GM03348 (cell line): ENCODE measurements at regions not wholly inside any gene's neighbourhood (a gene's known extent, or its start where the extent isn't known, plus 50 kb on each side); places are given as distances from the start of the nearest gene placed in this dataset.
"Not testable (repeated sequence)": the region's sequence is repeated elsewhere in the genome, so short reads cannot be mapped to it uniquely, and the experiment has no call there.

ENCODE experiments used
- DNase-seq: peaks from one replicate; pipeline ENCODE4 v3.0.0; 2012; ENCODE audit warnings: low spot score

DNA sequence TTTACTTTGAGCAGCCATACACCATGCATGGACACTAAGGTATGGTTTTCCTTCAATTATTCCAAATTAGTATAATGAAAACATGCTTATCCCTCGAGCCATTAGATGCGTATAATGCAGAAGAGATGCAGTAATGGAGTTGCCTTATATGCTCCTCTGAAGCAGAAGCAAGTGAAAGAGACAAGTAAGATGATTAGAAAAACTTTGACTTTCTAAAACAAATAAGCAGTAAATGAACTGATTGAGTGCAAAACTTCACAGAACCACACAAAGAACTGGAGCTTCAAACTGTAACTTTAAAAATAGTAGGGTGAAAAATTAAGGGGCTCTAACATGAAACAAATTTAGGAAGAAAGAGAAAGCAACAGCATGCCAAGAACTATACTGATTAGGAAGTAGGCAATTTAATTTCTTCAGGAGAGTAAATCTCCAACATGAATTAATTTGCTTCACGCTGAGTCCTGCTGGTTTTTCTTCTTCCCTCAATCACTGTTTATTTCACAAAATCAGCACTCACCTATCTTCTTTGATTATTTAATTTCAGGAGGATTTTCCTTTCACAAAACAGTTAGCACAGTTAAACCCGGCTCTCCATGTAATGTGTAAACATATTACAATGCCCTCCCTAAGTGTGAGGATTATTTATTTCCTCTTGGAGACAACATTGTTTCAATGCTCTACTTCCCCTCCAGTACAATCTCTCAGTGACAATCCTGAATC lies 90.3 kb upstream of the PAM start:
- no peak for DNase-seq

DNA sequence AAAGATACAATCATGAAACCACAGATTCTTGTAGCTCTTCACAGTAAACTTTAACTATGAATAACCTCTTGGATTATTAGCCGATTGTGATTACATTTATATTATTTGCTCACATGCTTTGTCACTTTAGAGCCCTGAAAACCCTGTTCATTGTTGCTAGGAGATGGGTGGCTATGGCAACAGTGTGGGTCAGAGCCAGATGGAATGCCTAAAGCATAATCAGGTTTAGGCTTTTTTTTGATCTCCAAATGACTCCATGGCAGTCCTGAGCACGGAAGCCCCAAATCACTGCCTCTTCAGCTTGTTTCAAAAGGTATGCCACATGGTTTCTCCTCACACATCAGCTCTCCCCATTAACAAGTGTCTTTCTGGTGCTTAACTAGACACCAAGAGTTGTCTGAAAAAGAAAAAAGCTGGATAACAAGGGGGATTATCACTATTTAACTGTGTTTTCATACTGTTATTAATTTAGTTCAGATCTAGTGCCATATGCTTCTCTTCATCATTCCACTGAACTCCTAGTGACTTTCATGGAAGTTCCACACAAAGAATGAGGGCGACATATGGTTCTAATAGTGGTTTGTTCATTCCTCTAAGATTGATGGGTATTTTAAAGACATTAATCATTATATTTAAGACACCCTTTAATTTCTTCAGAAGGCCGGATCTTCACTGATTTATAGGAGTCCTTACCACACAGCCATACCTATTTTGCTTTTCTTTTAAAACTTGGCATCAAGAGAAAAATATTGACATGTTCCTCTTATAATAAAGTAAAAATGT lies 88.8 kb upstream of the PAM start:
- peak; percentile 39 for DNase-seq

DNA sequence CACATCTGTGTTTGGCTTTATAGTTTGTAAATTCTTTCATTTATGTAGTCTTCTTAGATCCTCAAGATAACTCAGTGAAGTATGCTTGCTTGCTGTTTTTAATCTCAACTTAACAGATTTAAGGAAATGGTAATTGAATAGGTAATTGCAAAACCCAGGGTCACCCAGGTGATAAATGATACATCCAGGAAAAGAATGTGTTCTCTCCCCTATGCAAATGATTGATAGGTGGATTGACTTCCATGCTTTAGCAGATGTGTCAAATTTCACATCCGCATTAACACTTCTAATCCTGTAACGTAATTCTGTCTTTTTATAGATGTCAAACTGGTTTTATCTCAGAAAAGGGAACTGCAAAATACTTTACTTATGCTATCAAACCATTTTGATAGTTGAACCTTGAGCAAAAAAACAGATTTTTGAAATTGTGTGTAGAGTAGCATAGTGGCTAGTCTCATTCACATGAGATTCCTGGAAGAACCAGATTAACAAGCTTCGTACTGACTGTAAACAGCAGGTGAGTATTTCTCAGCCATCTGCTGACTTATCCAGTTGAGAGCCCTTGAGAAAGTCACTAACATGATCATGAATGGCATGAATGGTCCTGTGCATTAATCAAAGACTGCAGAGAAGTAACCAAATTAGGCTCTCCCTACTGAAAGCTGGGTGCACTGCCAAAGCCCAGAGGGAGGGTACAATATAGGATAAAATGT lies 86.7 kb upstream of the PAM start:
- no peak for DNase-seq

DNA sequence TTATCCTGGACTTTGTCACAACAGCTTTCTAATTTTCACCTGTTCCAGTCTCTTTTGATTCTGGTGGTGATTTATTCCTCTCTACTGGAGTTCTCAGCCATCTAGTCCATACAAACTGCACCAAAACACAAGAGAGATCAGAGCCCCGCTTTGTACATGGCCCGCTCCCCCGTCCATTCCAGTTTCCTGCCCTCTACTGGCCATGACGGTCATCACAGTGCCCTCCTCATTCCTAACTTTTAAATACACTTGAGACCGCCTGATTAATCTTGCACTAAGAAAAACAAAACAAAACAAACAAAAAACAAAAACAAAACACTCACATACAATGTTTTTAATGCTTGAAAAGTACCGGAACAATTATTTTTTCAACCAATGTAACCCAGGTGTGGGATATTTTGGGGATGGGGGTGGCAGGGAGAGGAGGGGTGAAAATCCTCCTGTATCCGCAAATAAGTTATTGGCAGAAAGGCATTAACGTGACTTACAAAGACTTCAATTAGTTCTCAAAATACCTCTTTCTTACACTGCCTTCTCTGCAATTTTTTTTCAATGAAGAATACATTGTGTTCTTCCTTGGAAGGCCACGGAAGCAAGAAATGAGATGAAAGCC lies 84.8 kb upstream of the PAM start:
- DNase-seq, result peak; percentile 56

DNA sequence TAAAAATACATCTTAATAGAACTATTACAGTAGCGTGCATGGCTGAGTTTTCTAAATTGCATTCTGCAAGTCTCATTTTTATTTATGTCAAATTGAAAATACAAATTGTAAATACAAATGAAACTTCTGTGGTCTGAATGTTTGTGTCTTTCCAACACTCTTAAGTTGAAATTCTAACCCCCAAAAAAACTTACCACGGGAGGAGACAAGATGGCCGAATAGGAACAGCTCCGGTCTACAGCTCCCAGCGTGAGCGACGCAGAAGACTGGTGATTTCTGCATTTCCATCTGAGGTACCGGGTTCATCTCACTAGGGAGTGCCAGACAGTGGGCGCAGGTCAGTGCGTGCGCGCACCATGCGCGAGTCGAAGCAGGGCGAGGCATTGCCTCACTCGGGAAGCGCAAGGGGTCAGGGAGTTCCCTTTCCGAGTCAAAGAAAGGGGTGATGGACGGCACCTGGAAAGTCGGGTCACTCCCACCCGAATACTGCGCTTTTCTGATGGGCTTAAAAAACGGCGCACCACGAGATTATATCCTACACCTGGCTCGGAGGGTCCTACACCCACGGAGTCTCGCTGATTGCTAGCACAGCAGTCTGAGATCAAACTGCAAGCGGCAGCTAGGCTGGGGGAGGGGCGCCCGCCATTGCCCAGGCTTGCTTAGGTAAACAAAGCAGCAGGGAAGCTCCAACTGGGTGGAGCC lies 83.9 kb upstream of the PAM start:
- DNase-seq, result not testable (repeated sequence)

DNA sequence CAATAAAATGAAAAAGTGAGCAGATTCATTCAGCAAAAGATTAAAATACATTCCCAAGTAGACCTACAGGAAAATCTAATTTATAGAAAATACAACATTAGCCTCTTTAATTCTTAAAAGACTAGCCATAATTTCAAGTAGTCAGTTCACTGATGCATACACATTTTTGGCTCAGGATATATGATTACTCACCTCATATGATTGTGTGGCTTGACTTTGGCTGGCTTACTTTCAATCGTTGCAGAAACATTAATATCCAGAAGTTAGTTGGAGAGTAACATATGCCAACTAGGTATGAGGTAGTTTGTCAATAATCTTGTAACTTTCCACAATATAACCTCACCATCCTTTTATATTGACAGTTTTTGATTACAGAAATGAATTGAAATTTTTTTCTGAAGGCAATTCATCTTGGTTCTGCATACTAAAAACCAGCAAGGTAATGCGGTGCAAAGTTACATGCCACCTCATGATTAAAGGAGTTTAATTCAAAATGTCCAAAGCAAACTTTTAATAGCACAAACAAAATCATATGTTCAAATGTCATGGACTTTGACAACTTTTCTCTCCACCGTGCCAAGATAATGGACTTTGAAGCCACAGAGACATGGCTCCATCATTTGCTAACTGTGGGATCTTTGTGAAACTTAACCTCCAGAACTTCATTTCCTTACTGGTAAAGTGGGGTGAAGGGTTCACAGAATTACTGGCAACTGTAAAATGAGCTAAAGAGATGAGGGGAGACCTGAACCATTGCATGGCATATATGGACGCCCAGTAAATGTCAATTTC lies 76.6 kb upstream of the PAM start:
- DNase-seq, result peak; percentile 51

DNA sequence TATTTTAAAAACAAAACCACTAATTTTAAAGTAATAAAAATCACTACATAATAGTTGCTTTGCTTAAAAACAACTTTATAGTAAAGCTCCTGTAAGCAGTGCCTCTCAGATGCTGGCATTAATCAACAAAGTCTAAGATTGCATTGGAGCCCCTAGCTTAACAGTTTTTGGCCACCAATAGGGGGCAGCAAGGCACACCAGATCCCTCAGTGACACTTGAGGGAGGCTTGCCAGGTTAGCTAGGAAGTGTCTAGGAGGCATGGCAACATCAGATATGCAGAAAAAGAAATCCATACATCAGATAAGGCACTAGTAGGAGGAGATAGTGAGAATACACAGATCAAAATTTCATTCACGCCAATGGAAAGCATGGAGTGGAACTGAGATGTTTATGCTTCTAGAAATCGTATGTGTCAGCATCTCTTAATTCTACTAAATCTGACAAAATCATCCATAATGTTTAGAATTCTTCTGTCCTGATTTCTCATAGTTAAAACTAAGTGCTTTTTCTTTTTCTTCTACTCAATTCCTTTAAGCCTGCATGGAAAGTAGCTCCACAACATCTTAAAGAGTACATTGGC lies 73.6 kb upstream of the PAM start:
- DNase-seq, result peak; percentile 71

DNA sequence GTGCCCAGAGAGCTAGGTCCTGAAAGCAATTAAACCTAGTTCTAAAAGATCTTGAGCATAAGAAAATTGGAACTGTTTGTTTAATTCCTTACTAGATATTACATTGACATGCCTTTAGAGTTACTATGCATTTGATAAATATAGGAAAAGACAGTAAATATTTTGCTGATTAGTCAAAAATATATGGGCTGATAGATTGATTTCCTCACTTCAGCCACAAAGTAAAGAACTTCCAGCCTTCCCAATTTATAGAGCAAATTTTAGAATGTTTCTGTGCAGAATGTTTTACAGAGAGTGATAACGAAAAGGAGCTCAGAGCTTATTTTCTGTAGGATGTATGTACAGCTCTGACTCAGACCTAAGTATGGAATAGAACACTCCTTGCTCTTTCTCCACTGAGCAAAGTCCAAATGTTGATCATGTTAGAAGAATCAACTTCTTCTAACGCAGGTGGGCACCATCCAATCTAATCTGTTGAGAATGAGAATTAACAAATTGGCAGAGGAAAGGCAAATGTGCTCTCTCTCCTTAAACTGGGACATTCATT lies 72.9 kb upstream of the PAM start:
- no peak for DNase-seq

DNA sequence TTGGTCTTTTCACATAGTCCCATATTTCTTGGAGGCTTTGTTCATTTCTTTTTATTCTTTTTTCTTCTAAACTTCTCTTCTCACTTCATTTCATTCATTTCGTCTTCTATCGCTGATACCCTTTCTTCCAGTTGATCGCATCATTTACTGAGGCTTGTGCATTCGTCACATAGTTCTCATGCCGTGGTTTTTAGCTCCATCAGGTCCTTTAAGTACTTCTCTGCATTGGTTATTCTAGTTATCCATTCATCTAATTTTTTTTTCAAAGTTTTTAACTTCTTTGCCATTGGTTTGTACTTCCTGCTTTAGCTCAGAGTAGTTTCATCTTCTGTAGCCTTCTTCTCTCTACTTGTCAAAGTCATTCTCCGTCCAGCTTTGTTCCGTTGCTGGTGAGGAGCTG lies 67.0 kb upstream of the PAM start:
- not testable (repeated sequence) for DNase-seq

DNA sequence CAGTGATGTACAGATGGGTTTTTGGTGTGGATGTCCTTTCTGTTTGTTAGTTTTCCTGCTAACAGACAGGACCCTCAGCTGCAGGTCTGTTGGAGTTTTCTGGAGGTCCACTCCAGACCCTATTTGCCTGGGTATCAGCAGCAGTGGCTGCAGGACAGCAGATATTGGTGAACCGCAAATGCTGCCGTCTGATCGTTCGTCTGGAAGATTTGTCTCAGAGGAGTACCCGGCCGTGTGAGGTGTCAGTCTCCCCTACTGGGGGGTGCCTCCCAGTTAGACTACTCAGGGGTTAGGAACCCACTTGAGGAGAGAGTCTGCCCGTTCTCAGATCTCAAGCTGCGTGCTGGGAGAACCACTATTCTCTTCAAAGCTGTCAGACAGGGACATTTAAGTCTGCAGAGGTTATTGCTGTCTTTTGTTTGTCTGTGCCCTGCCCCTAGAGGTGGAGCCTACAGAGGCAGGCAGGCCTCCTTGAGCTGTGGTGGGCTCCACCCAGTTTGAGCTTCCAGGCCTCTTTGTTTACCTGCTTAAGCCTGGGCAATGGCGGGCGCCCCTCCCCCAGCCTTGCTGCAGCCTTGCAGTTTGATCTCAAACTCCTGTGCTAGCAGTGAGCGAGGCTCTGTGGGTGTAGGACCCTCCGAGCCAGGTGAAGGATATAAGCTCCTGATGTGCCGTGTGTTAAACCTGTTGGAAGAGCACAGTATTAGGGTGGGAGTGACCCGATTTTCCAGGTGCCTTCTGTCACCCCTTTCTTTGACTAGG lies 66.3 kb upstream of the PAM start:
- DNase-seq, result not testable (repeated sequence)

DNA sequence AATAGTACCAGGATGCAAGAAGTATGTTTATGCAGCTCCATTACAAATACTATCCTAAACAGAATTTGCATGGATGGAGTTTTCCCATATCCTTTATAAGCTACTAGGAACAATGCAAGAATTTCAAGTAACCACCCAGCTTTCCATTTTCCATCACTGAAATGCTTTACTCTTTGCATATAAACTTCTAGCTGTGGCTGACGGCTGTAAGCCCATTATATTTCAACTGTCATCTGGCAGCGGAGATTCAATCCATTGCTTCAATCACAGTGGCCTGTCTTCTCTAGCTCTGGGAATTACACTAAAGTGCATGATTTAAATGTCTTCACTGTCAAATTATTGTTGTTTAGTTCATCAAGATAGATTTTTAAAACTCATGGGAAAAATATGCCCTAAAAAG lies 64.2 kb upstream of the PAM start:
- no peak for DNase-seq

DNA sequence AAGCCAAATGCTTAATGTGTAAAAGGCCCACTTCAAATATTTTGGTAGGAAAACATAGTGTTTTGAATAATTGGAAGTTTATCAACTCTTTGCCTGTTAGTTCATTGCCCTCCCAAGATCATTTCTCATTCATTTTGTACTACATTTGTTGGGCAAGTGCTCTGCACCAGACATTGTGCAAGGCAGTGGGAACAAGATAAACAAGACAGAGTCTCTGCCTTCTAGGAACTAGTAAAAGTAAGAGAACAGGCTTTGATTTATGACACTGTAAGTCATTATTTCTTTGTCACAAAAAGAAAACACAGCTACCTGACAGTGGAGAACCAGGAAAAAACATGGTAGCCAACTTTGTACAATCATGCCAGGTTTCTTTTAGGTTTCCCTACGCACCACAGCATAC lies 63.7 kb upstream of the PAM start:
- no peak for DNase-seq

DNA sequence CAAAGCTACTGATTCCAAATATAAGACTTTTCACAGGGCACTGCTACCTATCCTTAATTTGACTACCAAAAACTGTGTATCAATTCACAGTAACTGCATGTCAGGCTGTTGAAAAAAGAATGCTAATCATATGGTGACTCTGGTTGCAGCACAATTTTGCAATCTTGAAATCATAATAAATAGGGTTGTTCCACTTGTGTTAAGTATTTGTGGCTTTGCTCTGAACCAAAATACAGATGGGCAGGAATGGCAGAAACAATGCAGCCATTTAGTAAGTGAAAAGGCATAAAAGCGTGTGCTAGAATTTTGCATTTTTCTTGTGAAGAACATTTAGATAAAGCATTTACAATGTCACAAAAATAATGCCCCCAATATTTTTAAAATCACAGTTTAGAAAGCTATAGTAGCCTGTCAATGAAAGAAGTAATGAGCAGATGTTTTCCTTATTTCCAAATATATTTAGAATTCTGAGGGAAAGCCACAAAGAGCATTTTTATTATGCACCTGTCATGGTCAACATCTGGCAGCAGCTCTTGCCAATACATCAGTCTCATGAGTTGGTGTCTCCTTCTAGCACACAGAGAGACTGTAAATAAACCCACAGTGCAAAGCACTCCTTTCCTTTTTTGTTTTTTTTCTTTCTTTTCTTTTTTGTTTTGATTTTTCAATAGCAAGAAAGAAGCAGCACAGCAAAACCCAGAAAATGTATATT lies 54.8 kb upstream of the PAM start:
- DNase-seq, result peak; percentile 27

DNA sequence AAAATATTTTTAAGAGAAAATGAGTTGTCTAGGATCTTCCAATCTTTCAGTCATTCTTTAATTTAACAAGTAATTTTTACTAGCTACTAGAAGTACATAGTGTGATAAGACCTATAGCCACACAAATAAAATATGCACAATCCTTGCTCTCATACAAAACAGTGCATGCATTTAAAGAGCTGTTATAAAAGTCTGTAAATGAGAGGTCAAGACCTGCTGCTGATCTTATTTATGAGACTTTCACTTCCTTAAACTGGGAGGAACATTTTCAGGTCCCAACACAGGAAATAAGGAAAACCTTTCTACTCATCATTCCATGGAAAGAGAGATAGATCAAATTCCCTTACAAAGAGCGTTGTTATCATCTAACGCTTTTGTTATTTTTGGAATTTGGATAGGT lies 54.2 kb upstream of the PAM start:
- DNase-seq, result no peak

DNA sequence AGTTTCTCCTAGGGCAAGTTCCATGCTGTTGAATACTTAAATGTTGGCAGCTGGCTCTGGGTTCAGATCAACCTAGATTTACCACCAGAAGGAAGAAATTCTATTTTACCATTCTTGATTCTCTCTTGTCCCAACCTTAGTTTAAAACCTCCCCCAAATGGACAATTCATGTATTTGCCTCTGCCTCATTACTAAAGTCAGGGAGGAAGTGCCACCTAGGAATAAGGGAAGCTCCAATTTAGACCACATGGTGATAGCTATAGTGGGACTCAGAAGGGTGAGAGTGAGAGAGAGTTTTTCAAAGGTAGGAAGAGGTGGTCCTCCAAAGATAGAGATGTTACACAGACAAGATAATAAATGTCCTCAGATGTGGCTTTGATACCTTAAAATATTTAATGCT lies 53.4 kb upstream of the PAM start:
- no peak for DNase-seq
